HFFc6 (cell line): ENCODE measurements at regions not wholly inside any gene's neighbourhood (a gene's known extent, or its start where the extent isn't known, plus 50 kb on each side); places are given as distances from the start of the nearest gene placed in this dataset.

Source experiments
- DNase-seq: peaks from one replicate; pipeline ENCODE4 v3.0.0-alpha.2; 2018
- H3K27ac Mint-ChIP-seq: 2 replicates; pipeline ENCODE4 v1.8.0; 2020; ENCODE audit warnings: mild to moderate bottlenecking, mixed read lengths
- H3K27me3 Mint-ChIP-seq: 2 replicates; pipeline ENCODE4 v1.8.0; 2021; ENCODE audit warnings: mild to moderate bottlenecking, moderate library complexity, mixed read lengths; ENCODE audit not compliant: insufficient read depth
- H3K36me3 Mint-ChIP-seq: 2 replicates; pipeline ENCODE4 v1.8.0; 2021; ENCODE audit warnings: low read depth, mixed read lengths
- H3K4me1 Mint-ChIP-seq: 2 replicates; pipeline ENCODE4 v1.8.0; 2020; ENCODE audit warnings: low read depth, mixed read lengths
- H3K4me3 Mint-ChIP-seq: 2 replicates; pipeline ENCODE4 v1.8.0; 2020; ENCODE audit warnings: mild to moderate bottlenecking, moderate library complexity, mixed read lengths
- H3K9me3 Mint-ChIP-seq: 2 replicates; pipeline ENCODE4 v1.8.0; 2020; ENCODE audit warnings: mild to moderate bottlenecking, mixed read lengths
- CTCF ChIP-seq: fragments of 200-600 bp; sonication (generic); IDR thresholded peaks from 2 replicates; pipeline ENCODE4 v1.5.0; 2021; ENCODE audit warnings: antibody characterized with exemption, mild to moderate bottlenecking

- H3K27ac Mint-ChIP-seq = no peak overlapping the region
- H3K4me3 Mint-ChIP-seq = no peak overlapping the region
- H3K36me3 Mint-ChIP-seq = no peaks in the 10 kb centered on the region
- H3K4me1 Mint-ChIP-seq = peaks cover 22% of the 10 kb centered on the region
- no peaks in the 10 kb centered on the region for H3K9me3 Mint-ChIP-seq
- H3K27me3 Mint-ChIP-seq = peaks cover 8% of the 10 kb centered on the region; the same call in 1 of the 2 replicates
- TF ChIP-seq CTCF = no peak
- DNase-seq = no peak
These were observed 304.3 kb downstream of the TLE3 start for GRCh38 chr15:69793431-69793780.

GRCh38 chr15:69793781-69794451, 303.8 kb downstream of the TLE3 start:
- no peaks in the 10 kb centered on the region for H3K36me3 Mint-ChIP-seq
- H3K27ac Mint-ChIP-seq = no peak overlapping the region
- no peak overlapping the region for H3K4me3 Mint-ChIP-seq
- TF ChIP-seq CTCF = no peak
- DNase-seq = no peak
- peaks cover 27% of the 10 kb centered on the region for H3K4me1 Mint-ChIP-seq
- no peaks in the 10 kb centered on the region for H3K9me3 Mint-ChIP-seq
- peaks cover 6% of the 10 kb centered on the region; the same call in 1 of the 2 replicates for H3K27me3 Mint-ChIP-seq

- Mint-ChIP-seq H3K4me1 (peaks cover 35% of the 10 kb centered on the region), H3K27ac (peak overlapping the region; percentile 84), H3K4me3 (peak overlapping the region; percentile 65), H3K27me3 (peaks cover 2% of the 10 kb centered on the region; the same call in 1 of the 2 replicates), H3K36me3 (no peaks in the 10 kb centered on the region), H3K9me3 (no peaks in the 10 kb centered on the region)
- no peak for TF ChIP-seq CTCF
- DNase-seq = peak; percentile 45
These were observed 302.9 kb downstream of the TLE3 start for GRCh38 chr15:69794645-69795469.

- no peaks in the 10 kb centered on the region for H3K9me3 Mint-ChIP-seq
- no peaks in the 10 kb centered on the region for H3K36me3 Mint-ChIP-seq
- H3K27me3 Mint-ChIP-seq = peaks cover 2% of the 10 kb centered on the region; the same call in 1 of the 2 replicates
- no peak for DNase-seq
- H3K4me3 Mint-ChIP-seq = no peak overlapping the region
- H3K27ac Mint-ChIP-seq = no peak overlapping the region
- TF ChIP-seq CTCF = no peak
- H3K4me1 Mint-ChIP-seq = peaks cover 35% of the 10 kb centered on the region
These were observed 302.1 kb downstream of the TLE3 start for GRCh38 chr15:69795601-69796000.

- Mint-ChIP-seq H3K27ac (no peak overlapping the region), H3K4me1 (peaks cover 35% of the 10 kb centered on the region), H3K9me3 (no peaks in the 10 kb centered on the region), H3K27me3 (peaks cover 8% of the 10 kb centered on the region), H3K36me3 (no peaks in the 10 kb centered on the region), H3K4me3 (no peak overlapping the region)
- no peak for DNase-seq
- no peak for TF ChIP-seq CTCF
These were observed 300.6 kb downstream of the TLE3 start for GRCh38 chr15:69797051-69797595.
